Retina (tissue), 1 donor: ENCODE measurements at regions not wholly inside any gene's neighbourhood (a gene's known extent, or its start where the extent isn't known, plus 50 kb on each side); places are given as distances from the start of the nearest gene placed in this dataset.
"Not testable (repeated sequence)": the region's sequence is repeated elsewhere in the genome, so short reads cannot be mapped to it uniquely, and the experiment has no call there.

Experiments used
- DNase-seq: peaks from one replicate; pipeline ENCODE4 v3.0.0-alpha.2; 2016

GRCh38 chr1:148679050-148679786, 69.4 kb upstream of the NUDT4B start:
- peak; percentile 52 for DNase-seq

GRCh38 chr1:148679787-148680326, 68.7 kb upstream of the NUDT4B start:
- not testable (repeated sequence) for DNase-seq

GRCh38 chr1:148686735-148687134, 61.8 kb upstream of the NUDT4B start:
- not testable (repeated sequence) for DNase-seq

GRCh38 chr1:148687376-148687775, 61.2 kb upstream of the NUDT4B start:
- not testable (repeated sequence) for DNase-seq
